Activated T-cell treated with anti-CD3 and anti-CD28 coated beads for 1 hour (primary cell): ENCODE measurements at regions not wholly inside any gene's neighbourhood (a gene's known extent, or its start where the extent isn't known, plus 50 kb on each side); places are given as distances from the start of the nearest gene placed in this dataset.

Experiments used
- DNase-seq: peaks from one replicate; pipeline ENCODE4 v3.0.0-alpha.2; 2020; ENCODE audit warnings: low read depth

DNA sequence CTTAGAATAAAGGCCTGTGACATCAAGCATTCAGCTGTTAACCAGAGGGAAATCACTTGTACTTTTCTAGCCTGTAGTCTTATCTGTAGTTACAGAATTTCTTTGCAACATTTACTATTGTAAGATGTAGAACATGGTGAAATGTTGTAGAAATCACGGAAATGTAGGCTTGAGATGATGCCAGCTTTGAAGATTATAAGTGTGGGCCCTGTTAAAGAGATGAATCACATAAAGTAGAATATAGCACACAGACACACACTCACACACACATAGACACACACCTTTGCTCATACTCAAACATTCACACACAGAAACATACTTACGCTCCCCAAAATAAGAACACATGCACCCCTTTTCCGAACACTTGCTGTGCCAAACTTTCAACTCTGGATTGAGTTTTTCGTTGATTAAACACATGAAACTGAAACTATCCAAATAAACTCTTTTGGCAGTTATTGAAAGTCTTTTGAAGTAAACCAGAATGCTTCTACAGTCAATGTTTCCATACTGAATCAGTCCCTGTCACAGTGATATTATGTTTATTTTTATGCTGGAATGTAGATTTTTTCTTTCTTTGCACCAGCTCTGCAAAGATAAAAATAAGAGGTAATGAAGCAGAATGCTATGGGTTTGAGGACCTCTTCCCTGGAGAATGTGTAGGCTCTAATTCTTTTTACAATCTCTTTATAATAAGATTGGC lies 230.3 kb upstream of the MEOX2 start:
- no peak for DNase-seq

DNA sequence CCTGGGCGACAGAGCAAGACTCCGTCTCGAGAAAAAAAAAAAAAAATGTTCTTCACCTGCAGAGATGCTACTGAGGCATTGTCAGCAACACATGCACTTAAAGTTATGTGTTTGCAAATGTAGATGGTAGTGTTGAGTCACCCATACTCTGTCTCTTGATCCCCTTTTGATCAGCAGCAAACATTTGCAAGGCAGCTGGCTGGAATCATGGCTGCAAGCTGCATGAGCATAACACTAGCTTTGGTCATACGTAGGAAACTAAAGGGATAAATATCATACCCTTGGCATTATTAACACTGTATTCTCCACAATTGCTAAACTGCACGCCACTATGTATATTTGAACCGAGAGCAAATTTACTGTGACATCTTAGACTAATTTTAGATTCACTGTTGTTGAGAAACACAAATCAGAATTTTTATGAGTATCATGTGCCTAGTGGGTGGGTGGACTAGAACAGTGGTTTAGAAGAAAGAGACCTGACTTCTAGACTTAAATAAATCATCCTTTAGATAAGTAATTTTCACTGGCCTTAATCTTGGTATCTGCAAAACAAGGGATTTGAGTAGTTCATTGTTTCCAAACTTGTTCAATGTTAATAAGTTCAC lies 229.3 kb upstream of the MEOX2 start:
- no peak for DNase-seq

DNA sequence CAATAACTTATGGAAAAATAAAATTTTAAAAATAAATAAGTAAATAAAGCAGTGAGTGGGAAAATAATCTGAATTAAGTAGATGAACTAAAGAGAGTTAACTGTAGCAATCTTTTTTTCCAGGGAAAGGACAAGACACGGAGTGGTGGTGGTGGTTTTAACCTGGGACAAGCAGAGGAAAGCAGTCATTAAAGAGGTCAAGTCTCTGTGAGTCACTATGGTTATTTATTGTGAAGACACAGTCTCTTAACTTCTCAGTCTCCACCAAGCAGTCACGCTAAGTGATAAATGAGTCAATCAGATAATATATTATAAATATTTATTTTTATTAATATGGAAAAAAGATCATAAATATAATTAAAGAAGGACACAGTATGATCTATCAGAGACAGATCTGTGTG lies 228.1 kb upstream of the MEOX2 start:
- DNase-seq = no peak

DNA sequence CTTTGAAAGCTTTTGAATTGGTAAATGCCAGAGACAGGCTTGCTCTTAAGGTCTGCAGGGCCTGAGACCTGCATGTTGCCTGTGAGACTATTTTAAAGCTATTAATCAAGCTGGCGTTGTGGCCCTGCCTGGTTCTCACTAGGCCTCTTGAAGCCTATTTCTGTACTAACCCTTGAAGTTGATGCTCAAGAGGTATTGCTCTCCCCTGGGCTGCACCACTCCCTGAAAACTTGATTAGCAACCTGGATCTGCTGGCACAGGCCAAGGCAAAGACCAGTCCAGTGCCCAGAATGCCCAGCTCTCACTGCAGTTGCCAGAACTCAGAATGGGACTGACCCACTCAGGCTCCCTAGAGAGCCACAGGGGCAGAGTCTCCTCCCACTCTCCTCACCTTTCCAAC lies 220.0 kb upstream of the MEOX2 start:
- no peak for DNase-seq

DNA sequence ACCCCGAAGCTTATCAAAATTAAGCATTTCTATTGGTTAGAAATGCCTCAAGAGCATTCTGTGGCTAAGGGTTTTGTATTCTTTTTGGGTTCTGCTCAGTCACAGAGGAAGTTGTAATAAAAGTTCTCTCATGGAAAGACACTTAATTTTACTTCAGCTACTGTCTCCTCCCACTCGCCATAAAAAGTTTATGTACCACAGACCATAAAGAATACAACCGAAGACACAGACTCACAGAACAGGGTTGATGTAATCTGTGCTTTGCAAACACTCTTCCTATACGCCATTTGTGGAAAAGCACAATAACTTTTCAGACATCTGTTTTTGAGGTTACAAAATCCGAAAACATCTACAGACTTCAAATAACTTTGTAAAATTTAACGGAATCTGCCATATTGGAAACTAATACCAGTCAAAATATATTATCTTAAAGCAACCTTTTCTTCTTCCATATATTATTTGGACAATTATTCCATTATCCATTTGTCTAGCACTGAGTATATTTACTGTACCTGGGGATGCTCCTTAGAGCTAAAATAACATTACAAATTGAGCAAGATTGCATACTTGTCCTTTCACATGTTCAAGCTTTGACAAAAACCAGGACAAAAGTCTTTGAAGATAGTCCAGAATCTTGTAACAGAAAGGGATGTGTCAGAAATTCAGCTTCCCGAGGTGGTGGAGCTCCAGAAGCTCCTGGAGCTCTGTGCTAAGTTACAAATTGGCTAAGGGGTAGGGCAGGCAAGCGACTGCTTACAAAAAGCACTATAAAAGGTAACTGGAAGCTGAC lies 219.0 kb upstream of the MEOX2 start:
- DNase-seq = no peak

DNA sequence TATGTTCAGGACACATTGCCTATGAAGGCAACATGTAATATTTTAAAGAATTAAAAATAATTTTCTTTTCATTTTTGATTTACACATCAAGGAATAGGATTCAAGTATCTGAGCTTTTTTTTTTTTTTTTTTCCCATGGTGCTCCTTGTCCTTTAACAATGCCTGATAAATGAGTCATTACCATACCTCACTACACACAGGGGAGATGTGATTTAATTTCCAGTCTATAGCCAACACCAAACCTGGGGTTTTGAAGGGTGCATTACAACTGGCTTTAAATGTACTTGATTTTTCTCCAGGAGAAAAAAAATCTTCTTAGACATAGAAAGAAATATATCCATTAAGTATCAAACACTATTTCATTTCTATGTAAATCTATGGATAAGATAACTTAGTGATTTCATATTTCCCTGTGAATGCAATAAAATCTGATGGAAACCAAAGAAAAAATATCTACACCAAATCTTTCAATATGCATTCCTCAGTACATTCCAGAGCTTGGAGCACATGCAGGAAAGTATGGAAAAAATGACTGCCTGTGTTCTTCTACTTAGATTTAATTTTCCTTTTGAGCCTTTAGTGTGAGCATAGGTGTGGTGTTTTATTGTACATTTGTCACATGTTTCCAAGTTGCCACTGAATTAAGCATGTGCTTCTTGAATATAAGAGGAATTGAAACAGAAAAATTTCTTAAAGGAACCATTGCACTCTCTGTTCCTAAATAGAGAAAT lies 204.8 kb upstream of the MEOX2 start:
- no peak for DNase-seq

DNA sequence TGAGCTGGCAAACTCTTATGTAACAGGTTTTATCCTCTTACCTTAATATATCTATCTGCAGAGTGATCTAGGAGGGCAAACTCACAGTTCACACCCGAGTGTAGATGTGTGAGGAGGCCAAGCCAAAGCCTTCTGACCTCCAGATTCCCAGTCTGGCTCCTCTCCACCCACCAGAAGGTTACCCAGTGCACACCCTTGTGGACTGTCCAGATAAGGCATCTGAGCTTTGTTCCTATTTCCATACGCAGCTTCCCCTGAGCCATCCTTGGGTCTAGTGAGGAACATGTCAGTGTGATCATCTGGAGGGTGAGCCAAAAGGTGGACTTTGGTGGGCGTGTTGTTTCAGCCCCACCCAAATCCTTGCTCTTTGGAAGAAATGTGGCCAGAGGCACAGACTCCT lies 203.0 kb upstream of the MEOX2 start:
- DNase-seq = no peak

DNA sequence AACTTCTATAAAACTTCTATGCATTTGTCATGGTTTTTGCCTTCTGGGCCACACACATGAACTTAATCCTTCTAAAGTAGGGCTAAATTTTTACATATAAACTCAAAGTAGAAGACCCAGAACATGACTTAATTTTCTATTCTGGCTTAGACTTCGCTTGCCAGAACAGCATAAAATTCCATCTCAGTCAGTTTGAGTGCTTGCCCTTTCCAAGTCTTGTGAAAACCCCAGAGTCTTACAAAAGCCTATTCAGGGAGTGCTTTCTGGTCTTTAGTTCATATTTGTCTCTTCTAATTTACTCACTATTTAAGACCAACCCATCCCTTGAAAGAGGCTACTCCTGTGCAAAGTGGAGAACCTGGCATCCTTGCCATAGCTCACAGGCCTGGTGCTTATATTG lies 201.6 kb upstream of the MEOX2 start:
- no peak for DNase-seq

DNA sequence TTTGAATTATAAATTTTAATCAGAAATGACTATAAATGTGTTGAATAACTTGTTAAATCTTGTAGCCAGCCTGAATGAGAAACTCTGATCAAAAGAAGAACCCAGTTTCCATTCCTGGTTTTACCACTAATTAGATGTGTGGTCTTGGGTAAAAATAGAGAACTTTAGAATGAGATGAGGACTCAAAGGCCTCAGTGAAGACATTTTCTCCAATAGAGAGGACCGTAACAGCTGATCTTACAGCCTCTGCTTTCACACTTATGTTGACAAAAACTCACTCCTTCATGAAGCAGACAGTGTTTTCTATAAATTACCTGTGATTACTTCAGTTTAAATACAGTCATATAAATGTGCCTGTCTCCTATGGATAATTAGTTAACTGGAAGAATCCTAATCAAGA lies 200.1 kb upstream of the MEOX2 start:
- no peak for DNase-seq

DNA sequence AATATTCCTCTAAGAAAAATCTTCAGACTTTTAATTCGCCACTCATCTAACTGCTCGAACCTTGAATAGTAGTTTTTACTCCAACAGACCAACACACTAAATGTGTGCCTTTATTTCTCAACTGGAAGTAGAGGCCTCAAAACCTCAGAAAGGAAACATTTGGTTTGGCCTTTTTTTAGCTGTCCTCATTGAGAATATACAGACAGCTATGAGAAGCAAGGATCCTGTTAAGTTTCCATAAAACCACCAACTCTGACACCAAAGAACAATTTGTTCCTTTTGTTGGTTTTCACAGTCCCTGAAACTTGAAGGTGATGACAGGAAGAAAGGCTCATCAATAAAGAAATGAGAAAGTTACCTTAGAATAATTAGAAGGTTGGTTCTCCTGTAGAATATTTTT lies 199.2 kb upstream of the MEOX2 start:
- no peak for DNase-seq

DNA sequence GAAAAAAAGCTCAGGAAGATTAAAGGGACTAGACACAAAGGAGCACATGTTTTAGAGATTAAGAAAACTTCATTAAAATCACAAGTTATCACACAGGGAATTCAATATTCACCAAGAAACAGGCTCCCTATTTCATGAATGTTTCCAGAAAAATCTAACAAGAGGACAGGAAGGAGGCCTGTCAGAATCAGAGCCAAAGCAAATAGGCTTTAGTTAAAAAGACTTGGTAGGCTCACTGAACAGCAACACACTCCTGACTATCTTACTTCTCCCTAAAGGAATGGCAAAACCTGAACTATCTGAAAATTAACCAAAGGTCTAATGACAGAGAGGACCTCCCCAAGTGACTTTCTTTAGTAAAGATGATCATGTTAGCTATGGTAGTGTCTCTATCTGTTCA lies 188.3 kb upstream of the MEOX2 start:
- no peak for DNase-seq

DNA sequence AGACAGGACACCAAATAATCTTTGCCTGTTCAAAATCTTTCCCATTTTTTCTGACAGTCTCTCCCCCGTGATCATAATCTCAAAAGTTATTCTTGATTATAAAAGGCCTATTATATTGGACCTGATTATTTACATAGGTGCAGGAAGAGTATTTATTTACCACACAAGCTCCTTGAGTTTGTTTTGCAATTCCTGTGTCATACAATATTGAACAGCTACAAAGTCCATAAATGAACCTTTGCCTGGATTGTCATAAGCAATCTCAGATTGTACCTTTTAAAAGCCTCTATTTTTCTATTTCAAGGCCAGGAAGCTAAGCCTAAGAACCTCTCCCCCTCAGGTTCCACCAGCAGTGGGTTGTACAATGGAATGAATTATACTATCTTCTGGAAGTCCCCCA lies 183.9 kb upstream of the MEOX2 start:
- DNase-seq = no peak

DNA sequence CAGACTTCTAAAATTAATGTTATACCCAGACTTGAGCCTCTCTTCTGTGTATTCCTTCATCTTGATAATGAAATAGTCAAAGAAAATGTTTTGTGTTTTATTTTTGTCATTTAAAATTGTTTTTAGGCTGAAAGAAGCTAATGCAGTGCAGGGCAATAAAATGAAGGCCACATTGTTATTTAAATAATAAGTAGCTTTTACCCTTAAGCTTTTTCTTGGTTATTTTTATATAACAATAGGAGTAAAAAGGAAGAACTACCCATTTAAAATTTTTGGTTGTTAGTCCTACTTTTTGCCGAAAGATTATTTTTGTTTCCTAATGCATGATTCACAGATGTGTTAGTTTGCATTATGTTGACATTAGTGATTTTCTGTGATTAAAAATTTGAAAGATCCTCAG lies 181.0 kb upstream of the MEOX2 start:
- no peak for DNase-seq

DNA sequence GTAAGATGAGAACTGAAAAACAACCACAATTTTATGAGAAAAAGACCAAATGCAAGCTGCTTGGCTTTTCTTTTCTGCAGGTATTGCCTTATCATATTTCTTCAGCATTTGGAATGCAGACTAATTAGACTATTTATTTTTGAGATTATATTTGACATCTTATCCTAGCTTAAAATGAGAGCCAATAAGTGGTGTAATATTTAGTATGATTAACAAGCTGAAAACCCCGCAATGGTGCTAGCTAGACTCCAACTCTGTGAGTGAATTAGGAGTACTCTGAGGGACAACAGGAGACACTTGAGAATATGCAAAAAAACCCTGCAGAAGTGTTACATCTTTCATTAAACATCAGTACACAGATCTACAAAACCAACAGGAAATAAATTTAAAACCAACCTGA lies 180.3 kb upstream of the MEOX2 start:
- no peak for DNase-seq

DNA sequence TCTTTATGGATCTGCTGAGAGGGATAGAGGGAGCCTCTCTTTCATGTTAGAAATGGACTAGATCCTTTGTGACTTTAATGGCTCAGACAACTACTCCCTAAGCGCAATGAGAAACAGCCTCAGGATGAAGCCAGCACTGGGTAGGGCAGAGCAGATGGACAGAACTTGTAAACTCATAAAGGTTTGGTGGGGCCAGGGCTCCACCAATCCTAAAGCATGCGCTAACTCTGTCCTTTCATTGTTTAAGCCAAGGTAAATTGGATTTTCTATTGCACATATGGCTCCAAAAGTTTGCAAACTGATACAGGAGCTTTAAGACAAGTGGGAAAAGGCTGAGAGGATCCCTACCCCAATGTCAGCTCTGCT lies 178.1 kb upstream of the MEOX2 start:
- no peak for DNase-seq

DNA sequence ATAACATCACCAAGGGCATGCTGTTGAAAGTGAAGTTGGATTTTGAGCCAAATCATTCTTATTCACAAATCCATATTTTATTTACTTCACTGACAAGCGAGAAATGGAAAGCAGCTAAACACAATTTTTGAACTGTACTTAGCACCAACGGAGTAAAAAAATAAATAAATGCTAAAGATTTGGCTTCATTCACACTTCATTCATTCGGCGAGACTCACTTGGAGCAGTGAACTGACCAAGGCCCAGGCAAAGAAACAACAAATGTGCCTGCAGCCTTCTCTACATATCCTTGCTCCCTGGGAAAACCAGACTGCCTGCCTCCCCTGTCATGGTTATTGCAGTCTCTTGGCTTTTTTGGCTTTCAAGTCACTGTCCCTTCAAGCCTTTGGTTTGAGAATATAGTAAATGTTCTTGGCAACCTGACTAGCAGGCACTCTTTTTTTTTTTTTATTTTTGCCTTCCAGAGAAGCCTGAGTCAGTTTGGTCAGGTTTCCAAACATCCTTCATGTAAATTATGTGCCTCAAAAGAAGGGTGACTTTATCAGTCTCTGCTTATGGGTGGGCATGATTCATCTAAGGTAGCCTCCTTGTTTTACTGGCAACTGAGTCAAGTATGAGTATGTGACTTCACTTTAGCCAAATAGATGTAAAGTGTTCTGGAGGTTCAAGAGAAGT lies 177.6 kb upstream of the MEOX2 start:
- no peak for DNase-seq

DNA sequence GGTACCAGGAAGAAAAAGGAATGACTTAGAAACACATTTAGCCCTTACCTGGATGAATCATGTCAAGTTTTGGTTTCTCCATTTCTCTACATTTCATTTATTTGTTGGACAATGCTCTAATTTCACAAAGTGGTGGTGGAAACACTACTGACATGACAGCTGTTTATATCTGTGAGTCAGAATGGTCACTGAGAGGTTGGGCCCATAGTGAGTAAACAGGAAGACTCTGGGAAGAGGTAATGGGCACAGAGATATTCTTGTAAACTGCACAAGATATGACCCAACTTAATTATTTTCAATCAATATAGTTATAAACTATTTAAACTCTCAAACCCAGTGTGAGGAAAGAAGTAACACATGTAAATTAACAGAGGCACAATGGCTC lies 176.3 kb upstream of the MEOX2 start:
- no peak for DNase-seq

DNA sequence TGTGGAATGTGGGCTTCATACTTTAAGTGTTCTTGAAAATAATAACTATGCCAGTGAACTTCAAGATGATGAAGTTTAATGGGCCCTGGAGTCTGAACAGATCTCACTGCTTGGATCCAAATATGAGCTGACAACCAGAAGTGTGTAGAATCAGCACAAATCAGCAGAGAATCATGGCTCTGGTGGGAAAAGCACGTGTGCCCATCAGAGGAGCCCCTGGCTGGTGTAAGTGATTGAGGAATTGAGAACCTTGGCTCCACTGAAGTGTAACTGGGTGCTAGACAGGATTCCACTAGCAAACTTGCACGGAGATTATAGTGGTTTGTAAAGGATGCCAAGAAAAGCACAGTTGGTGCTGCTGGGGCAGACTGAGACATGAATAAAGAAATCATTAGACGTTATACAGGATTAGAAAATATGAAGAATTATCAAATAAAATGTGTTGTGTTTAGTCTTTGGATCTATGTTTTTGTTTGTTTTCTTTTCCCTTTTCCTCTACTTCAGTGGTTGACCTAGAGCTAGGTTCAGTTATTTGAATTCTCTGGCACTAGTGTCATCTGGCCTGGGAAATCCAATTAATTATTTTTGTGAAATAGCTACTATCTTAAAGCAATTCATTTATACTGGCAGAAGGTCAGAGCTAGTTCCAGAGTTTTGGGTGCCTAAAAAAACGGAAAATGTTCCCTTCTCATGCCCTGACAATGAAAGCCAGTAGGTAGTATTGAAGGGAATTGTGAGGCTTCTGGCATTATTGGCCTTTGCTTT lies 175.7 kb upstream of the MEOX2 start:
- DNase-seq = no peak

DNA sequence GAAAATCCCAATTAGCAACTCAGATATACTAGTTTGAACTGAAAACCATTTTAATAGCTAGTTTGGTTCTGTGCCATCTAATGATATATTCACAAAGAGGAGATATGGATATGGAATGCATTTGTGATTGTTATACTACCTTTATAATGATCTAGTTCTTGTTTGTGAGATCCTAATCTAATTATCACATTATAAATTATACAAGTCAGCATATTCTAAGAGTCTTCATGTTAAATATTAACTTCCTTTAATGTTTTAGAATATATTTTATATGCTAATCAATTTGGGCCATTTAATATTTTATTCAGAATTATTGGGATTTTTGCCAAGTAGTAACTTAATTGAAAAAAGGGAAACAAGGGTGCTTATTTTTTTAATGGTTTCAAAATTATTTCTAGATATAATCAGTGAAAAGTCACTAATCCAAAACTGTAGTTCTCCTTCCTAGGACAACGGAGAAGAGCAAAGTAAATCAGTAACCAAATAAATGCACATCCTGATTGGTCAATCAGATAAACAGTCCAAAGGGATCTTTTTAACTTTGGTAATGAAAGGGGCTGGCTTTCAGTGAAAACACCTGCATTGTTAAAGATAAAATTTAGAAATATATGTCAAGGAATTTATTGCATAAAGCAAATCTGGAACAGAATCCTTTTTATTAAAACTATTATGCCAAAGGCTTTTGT lies 173.9 kb upstream of the MEOX2 start:
- no peak for DNase-seq

DNA sequence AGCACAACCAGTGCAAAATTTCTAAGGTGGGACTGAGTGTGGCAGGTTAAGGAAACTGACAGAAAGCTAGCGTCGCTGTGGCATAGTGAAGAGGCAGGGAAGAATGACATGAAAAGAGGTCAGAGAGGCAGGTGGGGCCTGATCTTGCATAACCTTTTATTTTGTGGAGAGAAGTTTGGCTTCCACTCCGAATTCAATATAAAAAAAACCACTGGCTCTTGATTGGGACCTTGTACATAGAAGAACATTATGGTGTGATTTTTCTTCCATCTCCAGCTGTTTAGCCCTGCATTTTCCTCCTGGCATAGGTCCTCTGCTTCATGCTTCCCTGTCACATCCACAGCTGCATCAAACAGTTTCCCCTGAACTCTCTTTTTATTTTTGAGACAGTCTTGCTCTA lies 170.5 kb upstream of the MEOX2 start:
- DNase-seq = no peak

DNA sequence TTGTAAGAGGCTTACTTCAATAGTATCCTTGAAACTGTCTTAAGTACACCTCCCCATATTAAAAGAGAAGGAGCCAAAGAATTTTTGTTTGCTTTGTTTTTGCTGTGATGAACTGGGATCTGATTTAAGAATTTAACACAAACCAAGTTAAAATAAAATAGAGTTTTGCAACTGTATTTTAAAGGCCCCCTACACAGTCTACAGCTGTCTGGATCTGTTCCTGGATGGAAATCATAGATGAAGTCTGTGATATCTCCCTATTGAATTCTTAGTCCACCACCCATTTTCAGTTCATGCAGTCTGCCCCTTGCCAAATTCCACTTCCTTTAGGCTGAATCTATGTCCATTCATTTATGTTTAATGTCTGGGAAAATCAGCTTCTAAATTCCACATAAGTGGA lies 169.8 kb upstream of the MEOX2 start:
- no peak for DNase-seq
